OCI-LY7 (cell line): ENCODE measurements at regions not wholly inside any gene's neighbourhood (a gene's known extent, or its start where the extent isn't known, plus 50 kb on each side); places are given as distances from the start of the nearest gene placed in this dataset.

Experiments
- BruUV-seq: library from RNA; stranded (reverse); fragments of 400-500 nt; replicated peaks from 2 replicates; lab custom pipeline; 2021; lab: Mats Ljungman, UMichigan
- CTCF ChIA-PET: fragments of 300-600 bp; sonication (Branson Sonifier 250); formaldehyde crosslinking; loops from one replicate; lab custom pipeline; 2022; ENCODE audit warnings: antibody characterized with exemption; ENCODE audit not compliant: unreplicated experiment; lab: Charles Lee
- POLR2A ChIA-PET: fragments of 300-600 bp; sonication (Branson Sonifier 250); formaldehyde crosslinking; loops from one replicate; lab custom pipeline; 2022; ENCODE audit warnings: antibody characterized with exemption; lab: Charles Lee
- DNase-seq: peaks from one replicate; pipeline ENCODE4 v3.0.0-alpha.2; 2015; ENCODE audit warnings: low spot score
- H2AFZ ChIP-seq: fragments of 200-600 bp; sonication (generic), shearing (Covaris generic); 2 replicates; pipeline ENCODE4 v1.6.1; 2014; ENCODE audit warnings: mild to moderate bottlenecking, antibody characterized with exemption, low read length, moderate library complexity
- H3K27ac ChIP-seq: fragments of 200-600 bp; sonication (generic); 2 replicates; pipeline ENCODE4 v1.5.1; 2014; ENCODE audit warnings: mixed run types, low read depth, mild to moderate bottlenecking, moderate library complexity, low read length, inconsistent platforms; ENCODE audit not compliant: poor library complexity, severe bottlenecking
- H3K36me3 ChIP-seq: fragments of 200-600 bp; sonication (generic); 2 replicates; pipeline ENCODE4 v1.6.1; 2014; ENCODE audit warnings: mild to moderate bottlenecking, antibody characterized with exemption, low read length, moderate library complexity, mixed read lengths; ENCODE audit not compliant: insufficient read depth
- H3K4me1 ChIP-seq: fragments of 200-600 bp; sonication (generic); 2 replicates; pipeline ENCODE4 v1.5.1; 2014; ENCODE audit warnings: mild to moderate bottlenecking, low read length; ENCODE audit not compliant: insufficient read depth, poor library complexity, severe bottlenecking
- H3K4me2 ChIP-seq: fragments of 200-600 bp; sonication (generic); 2 replicates; pipeline ENCODE4 v1.6.1; 2014; ENCODE audit warnings: mild to moderate bottlenecking, low read length
- H3K4me3 ChIP-seq: fragments of 200-600 bp; sonication (generic); 2 replicates; pipeline ENCODE4 v1.5.1; 2014; ENCODE audit warnings: mild to moderate bottlenecking, low read depth, low read length; ENCODE audit not compliant: poor library complexity, severe bottlenecking
- H3K79me2 ChIP-seq: fragments of 200-600 bp; sonication (generic); 2 replicates; pipeline ENCODE4 v1.6.1; 2016; ENCODE audit warnings: low read depth, mild to moderate bottlenecking, low read length, moderate library complexity, mixed read lengths; ENCODE audit not compliant: insufficient read depth
- H3K9me2 ChIP-seq: fragments of 200-600 bp; sonication (generic); 2 replicates; pipeline ENCODE4 v1.6.1; 2016; ENCODE audit warnings: mild to moderate bottlenecking, low read length, mixed read lengths; ENCODE audit not compliant: insufficient read depth
- H3K9me3 ChIP-seq: fragments of 200-600 bp; sonication (generic); 2 replicates; pipeline ENCODE4 v1.6.1; 2014; ENCODE audit warnings: mild to moderate bottlenecking, mixed run types, low read length, mixed read lengths
- H4K20me1 ChIP-seq: fragments of 200-600 bp; sonication (generic); 2 replicates; pipeline ENCODE4 v1.6.1; 2014; ENCODE audit warnings: mild to moderate bottlenecking, antibody characterized with exemption, low read length, moderate library complexity, mixed read lengths; ENCODE audit not compliant: insufficient read depth
- EZH2phosphoT487 ChIP-seq: fragments of 200-600 bp; sonication (generic); IDR thresholded peaks from 2 replicates; pipeline ENCODE4 v1.6.1; 2018; ENCODE audit warnings: low read depth, borderline replicate concordance, mild to moderate bottlenecking, mixed run types, antibody characterized with exemption, low read length, moderate library complexity, mixed read lengths
- intact Hi-C: fragments of 100-400 bp; cut with micrococcal nuclease; formaldehyde crosslinking; loops from one replicate; pipeline ENCODE4 v1.10.0; 2022; ENCODE audit not compliant: unreplicated experiment
- TF ChIP-seq, protein P1 (sequence below): fragments of 200-600 bp; sonication (generic); conservative IDR thresholded peaks from 2 replicates; pipeline ENCODE4 v1.5.1; 2014; ENCODE audit warnings: mild to moderate bottlenecking, antibody characterized with exemption, low read length, moderate library complexity, mixed read lengths

DNA sequence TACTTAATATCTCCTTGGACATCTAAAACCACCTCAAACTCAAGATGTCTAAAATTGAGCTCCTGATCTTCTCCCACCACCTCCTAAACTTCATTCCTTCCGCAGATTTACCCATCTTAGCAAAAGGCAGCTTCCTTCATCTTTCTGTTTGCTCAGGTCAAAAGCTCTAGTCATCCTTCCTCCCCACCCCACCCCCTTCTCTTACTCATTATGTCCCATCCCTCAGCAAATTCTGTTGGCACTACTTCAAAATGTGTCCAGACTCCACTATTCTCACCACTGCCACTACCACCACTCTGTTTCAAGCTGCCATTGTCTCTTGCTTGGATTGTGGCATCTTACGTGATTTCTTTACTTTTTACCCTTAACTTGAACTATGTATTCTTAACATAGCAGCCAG, 59.2 kb upstream of the ZDHHC17 start:
- H3K79me2 ChIP-seq: no peaks in the 10 kb centered on the region
- H3K4me3 ChIP-seq: no peak overlapping the region
- no peaks in the 10 kb centered on the region for H3K9me2 ChIP-seq
- H2AFZ ChIP-seq: no peak overlapping the region
- TF ChIP-seq, protein P1, sequence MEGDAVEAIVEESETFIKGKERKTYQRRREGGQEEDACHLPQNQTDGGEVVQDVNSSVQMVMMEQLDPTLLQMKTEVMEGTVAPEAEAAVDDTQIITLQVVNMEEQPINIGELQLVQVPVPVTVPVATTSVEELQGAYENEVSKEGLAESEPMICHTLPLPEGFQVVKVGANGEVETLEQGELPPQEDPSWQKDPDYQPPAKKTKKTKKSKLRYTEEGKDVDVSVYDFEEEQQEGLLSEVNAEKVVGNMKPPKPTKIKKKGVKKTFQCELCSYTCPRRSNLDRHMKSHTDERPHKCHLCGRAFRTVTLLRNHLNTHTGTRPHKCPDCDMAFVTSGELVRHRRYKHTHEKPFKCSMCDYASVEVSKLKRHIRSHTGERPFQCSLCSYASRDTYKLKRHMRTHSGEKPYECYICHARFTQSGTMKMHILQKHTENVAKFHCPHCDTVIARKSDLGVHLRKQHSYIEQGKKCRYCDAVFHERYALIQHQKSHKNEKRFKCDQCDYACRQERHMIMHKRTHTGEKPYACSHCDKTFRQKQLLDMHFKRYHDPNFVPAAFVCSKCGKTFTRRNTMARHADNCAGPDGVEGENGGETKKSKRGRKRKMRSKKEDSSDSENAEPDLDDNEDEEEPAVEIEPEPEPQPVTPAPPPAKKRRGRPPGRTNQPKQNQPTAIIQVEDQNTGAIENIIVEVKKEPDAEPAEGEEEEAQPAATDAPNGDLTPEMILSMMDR: no peak
- TF ChIP-seq EZH2phosphoT487: no peak
- H3K27ac ChIP-seq: no peak overlapping the region
- ChIA-PET POLR2A (no interaction called here), CTCF (no interaction called here)
- no peak for DNase-seq
- no peaks in the 10 kb centered on the region for H4K20me1 ChIP-seq
- intact Hi-C loops: no loop called here
- no peak overlapping the region for H3K4me2 ChIP-seq
- BruUV-seq: no TSS peak
- no peaks in the 10 kb centered on the region for H3K9me3 ChIP-seq
- no peaks in the 10 kb centered on the region for H3K36me3 ChIP-seq
- H3K4me1 ChIP-seq: peaks cover 3% of the 10 kb centered on the region

DNA sequence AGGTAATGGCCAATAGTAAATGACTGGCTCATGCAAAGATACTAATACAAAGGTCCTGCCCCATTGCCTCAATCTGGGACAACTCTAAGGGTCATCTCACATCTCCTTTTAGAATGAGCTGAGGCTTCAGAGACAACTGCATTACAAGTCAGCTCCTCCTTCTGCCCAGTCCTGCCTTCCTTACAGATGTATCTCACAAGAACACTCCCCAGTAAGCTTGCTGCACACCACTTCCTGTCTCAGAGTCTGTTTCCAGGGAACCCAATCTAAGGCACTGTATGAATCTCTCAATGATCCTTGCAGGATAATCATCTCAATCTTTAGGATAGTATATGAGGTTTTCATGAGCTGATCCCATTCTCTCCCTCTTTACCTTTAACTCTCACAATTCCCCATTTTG, 57.8 kb upstream of the ZDHHC17 start:
- no peaks in the 10 kb centered on the region for H4K20me1 ChIP-seq

DNA sequence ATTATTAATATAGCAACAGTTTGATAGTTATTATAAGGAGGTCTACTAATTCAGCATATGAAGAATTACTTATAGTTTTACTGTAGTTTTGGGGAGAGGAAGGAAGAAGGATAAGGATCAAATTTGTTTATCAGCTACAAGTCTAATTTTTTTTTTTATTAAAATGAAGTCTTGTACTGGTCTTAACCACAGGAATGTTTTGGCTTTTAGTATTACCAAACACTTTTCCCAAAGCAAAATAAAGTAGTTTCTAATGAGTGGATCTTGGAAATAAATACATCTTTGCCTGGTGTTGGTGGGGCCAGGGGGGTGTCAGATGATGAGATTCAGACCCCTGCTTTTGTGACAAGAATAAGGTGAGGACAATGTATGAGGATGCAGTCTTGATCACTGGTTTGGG, 57.2 kb upstream of the ZDHHC17 start:
- intact Hi-C loops: no loop called here
- Histone ChIP-seq H3K36me3 (no peaks in the 10 kb centered on the region), H3K27ac (no peak overlapping the region), H3K4me2 (no peak overlapping the region), H4K20me1 (no peaks in the 10 kb centered on the region), H3K9me2 (no peaks in the 10 kb centered on the region), H3K79me2 (no peaks in the 10 kb centered on the region), H2AFZ (no peak overlapping the region), H3K4me1 (peaks cover 3% of the 10 kb centered on the region), H3K9me3 (no peaks in the 10 kb centered on the region), H3K4me3 (no peak overlapping the region)
- ChIA-PET CTCF (no interaction called here), POLR2A (interaction anchor here (0.6 kb wide), 1 partner anchor 1027 kb away, joined by 4 read pairs; no protein-coding TSS in a partner anchor)
- no TSS peak for BruUV-seq
- TF ChIP-seq, protein P1: no peak
- no peak for TF ChIP-seq EZH2phosphoT487
- no peak for DNase-seq

More for the DNA sequence above, 57.8 kb upstream of the ZDHHC17 start:
- TF ChIP-seq EZH2phosphoT487: no peak
- TF ChIP-seq, protein P1: no peak
- ChIA-PET CTCF (no interaction called here), POLR2A (interaction anchor here (0.6 kb wide), 1 partner anchor 1027 kb away, joined by 4 read pairs; no protein-coding TSS in a partner anchor)
- Histone ChIP-seq H3K79me2 (no peaks in the 10 kb centered on the region), H3K9me3 (no peaks in the 10 kb centered on the region), H3K4me3 (no peak overlapping the region), H3K4me2 (no peak overlapping the region), H2AFZ (no peak overlapping the region), H3K36me3 (no peaks in the 10 kb centered on the region), H3K4me1 (peaks cover 3% of the 10 kb centered on the region), H3K9me2 (no peaks in the 10 kb centered on the region), H3K27ac (no peak overlapping the region)
- intact Hi-C loops: no loop called here
- DNase-seq: peak; percentile 4
- BruUV-seq: no TSS peak
